PC-9 (cell line): ENCODE measurements at regions not wholly inside any gene's neighbourhood (a gene's known extent, or its start where the extent isn't known, plus 50 kb on each side); places are given as distances from the start of the nearest gene placed in this dataset.

ENCODE experiments used
- EZH2 ChIP-seq: fragments of 200-600 bp; sonication (generic); IDR thresholded peaks from 2 replicates; pipeline ENCODE4 v1.8.0; 2017; ENCODE audit warnings: antibody characterized with exemption, low read depth
- TF ChIP-seq, protein P1 (sequence below): fragments of 200-600 bp; sonication (generic); conservative IDR thresholded peaks from 2 replicates; pipeline ENCODE4 v1.6.1; 2017; ENCODE audit warnings: mixed run types, antibody characterized with exemption, mild to moderate bottlenecking, moderate library complexity

- TF ChIP-seq, protein P1, sequence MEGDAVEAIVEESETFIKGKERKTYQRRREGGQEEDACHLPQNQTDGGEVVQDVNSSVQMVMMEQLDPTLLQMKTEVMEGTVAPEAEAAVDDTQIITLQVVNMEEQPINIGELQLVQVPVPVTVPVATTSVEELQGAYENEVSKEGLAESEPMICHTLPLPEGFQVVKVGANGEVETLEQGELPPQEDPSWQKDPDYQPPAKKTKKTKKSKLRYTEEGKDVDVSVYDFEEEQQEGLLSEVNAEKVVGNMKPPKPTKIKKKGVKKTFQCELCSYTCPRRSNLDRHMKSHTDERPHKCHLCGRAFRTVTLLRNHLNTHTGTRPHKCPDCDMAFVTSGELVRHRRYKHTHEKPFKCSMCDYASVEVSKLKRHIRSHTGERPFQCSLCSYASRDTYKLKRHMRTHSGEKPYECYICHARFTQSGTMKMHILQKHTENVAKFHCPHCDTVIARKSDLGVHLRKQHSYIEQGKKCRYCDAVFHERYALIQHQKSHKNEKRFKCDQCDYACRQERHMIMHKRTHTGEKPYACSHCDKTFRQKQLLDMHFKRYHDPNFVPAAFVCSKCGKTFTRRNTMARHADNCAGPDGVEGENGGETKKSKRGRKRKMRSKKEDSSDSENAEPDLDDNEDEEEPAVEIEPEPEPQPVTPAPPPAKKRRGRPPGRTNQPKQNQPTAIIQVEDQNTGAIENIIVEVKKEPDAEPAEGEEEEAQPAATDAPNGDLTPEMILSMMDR, result no peak
- no peak for TF ChIP-seq EZH2
Observed at GRCh38 chr12:46461907-46462640, 89.5 kb upstream of the SLC38A2 start.
